WTC11 (cell line): ENCODE measurements at regions not wholly inside any gene's neighbourhood (a gene's known extent, or its start where the extent isn't known, plus 50 kb on each side); places are given as distances from the start of the nearest gene placed in this dataset.

Experiments used
- E2F4 ChIP-seq: sonication (generic); formaldehyde crosslinking; IDR thresholded peaks from 2 replicates; pipeline ENCODE4 v1.8.1; 2022; ENCODE audit warnings: low read depth, mild to moderate bottlenecking, moderate library complexity, missing genetic modification reagents, borderline replicate concordance
- HMGXB4 ChIP-seq: sonication (generic); formaldehyde crosslinking; IDR thresholded peaks from 2 replicates; pipeline ENCODE4 v1.8.1; 2023; ENCODE audit warnings: mild to moderate bottlenecking, moderate library complexity, missing genetic modification reagents
- JUN ChIP-seq: sonication (generic); formaldehyde crosslinking; IDR thresholded peaks from 2 replicates; pipeline ENCODE4 v1.8.0; 2023; ENCODE audit warnings: mild to moderate bottlenecking, missing genetic modification reagents
- NR3C1 ChIP-seq: sonication (generic); formaldehyde crosslinking; conservative IDR thresholded peaks from 2 replicates; pipeline ENCODE4 v1.8.1; 2023; ENCODE audit warnings: low read depth, mild to moderate bottlenecking, missing genetic modification reagents
- PREB ChIP-seq: sonication (generic); formaldehyde crosslinking; IDR thresholded peaks from 2 replicates; pipeline ENCODE4 v1.8.1; 2022; ENCODE audit warnings: mild to moderate bottlenecking, missing genetic modification reagents, moderate library complexity, borderline replicate concordance
- SMAD3 ChIP-seq: sonication (generic); formaldehyde crosslinking; IDR thresholded peaks from 2 replicates; pipeline ENCODE4 v1.8.0; 2022; ENCODE audit warnings: missing genetic modification reagents, mild to moderate bottlenecking, borderline replicate concordance
- ZNF232 ChIP-seq: sonication (generic); formaldehyde crosslinking; IDR thresholded peaks from 2 replicates; pipeline ENCODE4 v1.8.0; 2022; ENCODE audit warnings: mild to moderate bottlenecking, missing genetic modification reagents
- ZNF263 ChIP-seq: sonication (generic); formaldehyde crosslinking; IDR thresholded peaks from 2 replicates; pipeline ENCODE4 v1.8.1; 2022; ENCODE audit warnings: low read depth, mild to moderate bottlenecking, moderate library complexity, missing genetic modification reagents
- TF ChIP-seq, protein P1 (sequence below): fragments of 200-600 bp; IDR thresholded peaks from 2 replicates; pipeline ENCODE4 v1.8.0; 2022; ENCODE audit warnings: antibody characterized with exemption
- TF ChIP-seq, protein P2 (sequence below): sonication (generic); formaldehyde crosslinking; IDR thresholded peaks from 2 replicates; pipeline ENCODE4 v1.8.0; 2022; ENCODE audit warnings: missing genetic modification reagents
- TF ChIP-seq, protein P3 (sequence below): sonication (generic); formaldehyde crosslinking; IDR thresholded peaks from 2 replicates; pipeline ENCODE4 v1.8.0; 2022; ENCODE audit warnings: mild to moderate bottlenecking, missing genetic modification reagents

- TF ChIP-seq, protein P1, sequence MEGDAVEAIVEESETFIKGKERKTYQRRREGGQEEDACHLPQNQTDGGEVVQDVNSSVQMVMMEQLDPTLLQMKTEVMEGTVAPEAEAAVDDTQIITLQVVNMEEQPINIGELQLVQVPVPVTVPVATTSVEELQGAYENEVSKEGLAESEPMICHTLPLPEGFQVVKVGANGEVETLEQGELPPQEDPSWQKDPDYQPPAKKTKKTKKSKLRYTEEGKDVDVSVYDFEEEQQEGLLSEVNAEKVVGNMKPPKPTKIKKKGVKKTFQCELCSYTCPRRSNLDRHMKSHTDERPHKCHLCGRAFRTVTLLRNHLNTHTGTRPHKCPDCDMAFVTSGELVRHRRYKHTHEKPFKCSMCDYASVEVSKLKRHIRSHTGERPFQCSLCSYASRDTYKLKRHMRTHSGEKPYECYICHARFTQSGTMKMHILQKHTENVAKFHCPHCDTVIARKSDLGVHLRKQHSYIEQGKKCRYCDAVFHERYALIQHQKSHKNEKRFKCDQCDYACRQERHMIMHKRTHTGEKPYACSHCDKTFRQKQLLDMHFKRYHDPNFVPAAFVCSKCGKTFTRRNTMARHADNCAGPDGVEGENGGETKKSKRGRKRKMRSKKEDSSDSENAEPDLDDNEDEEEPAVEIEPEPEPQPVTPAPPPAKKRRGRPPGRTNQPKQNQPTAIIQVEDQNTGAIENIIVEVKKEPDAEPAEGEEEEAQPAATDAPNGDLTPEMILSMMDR, result no peak
- TF ChIP-seq ZNF263 (CRISPR knock-in tag) (no peak), SMAD3 (no peak), NR3C1 (no peak), HMGXB4 (CRISPR knock-in tag) (no peak), PREB (no peak), E2F4 (no peak), ZNF232 (CRISPR knock-in tag) (no peak), JUN (no peak)
- TF ChIP-seq, protein P2, sequence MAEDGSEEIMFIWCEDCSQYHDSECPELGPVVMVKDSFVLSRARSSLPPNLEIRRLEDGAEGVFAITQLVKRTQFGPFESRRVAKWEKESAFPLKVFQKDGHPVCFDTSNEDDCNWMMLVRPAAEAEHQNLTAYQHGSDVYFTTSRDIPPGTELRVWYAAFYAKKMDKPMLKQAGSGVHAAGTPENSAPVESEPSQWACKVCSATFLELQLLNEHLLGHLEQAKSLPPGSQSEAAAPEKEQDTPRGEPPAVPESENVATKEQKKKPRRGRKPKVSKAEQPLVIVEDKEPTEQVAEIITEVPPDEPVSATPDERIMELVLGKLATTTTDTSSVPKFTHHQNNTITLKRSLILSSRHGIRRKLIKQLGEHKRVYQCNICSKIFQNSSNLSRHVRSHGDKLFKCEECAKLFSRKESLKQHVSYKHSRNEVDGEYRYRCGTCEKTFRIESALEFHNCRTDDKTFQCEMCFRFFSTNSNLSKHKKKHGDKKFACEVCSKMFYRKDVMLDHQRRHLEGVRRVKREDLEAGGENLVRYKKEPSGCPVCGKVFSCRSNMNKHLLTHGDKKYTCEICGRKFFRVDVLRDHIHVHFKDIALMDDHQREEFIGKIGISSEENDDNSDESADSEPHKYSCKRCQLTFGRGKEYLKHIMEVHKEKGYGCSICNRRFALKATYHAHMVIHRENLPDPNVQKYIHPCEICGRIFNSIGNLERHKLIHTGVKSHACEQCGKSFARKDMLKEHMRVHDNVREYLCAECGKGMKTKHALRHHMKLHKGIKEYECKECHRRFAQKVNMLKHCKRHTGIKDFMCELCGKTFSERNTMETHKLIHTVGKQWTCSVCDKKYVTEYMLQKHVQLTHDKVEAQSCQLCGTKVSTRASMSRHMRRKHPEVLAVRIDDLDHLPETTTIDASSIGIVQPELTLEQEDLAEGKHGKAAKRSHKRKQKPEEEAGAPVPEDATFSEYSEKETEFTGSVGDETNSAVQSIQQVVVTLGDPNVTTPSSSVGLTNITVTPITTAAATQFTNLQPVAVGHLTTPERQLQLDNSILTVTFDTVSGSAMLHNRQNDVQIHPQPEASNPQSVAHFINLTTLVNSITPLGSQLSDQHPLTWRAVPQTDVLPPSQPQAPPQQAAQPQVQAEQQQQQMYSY, result no peak
- TF ChIP-seq, protein P3, sequence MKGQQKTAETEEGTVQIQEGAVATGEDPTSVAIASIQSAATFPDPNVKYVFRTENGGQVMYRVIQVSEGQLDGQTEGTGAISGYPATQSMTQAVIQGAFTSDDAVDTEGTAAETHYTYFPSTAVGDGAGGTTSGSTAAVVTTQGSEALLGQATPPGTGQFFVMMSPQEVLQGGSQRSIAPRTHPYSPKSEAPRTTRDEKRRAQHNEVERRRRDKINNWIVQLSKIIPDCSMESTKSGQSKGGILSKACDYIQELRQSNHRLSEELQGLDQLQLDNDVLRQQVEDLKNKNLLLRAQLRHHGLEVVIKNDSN, result no peak
Measured at GRCh38 chr10:121648493-121648892, 50.2 kb upstream of the FGFR2 start.
